A549 (cell line): ENCODE measurements at regions not wholly inside any gene's neighbourhood (a gene's known extent, or its start where the extent isn't known, plus 50 kb on each side); places are given as distances from the start of the nearest gene placed in this dataset.

Source experiments
- ATAC-seq, 2 experiments: fragments of 200-7000 bp in 1 of 2; fragments of >200 bp in 1 of 2; cut with Nextera tagmentation in 1 of 2; cut with Tn5 transposase in 1 of 2; 3 replicates each; pipeline versions ENCODE4 v1.8.0 to v1.9.1; 2018 to 2020; ENCODE audit warnings: mild to moderate bottlenecking in 1 of 2, moderate library complexity in 1 of 2
- CTCF ChIA-PET: fragments of 300-600 bp; sonication (Branson Sonifier 250); formaldehyde crosslinking; extraction: SDS; loops from one replicate; lab custom pipeline; 2021; ENCODE audit warnings: antibody characterized with exemption, inconsistent platforms; lab: Yijun Ruan, JAX
- POLR2A ChIA-PET: fragments of 350-600 bp; formaldehyde crosslinking; extraction: SDS; loops from one replicate; lab custom pipeline; 2021; ENCODE audit warnings: antibody characterized with exemption, inconsistent platforms; lab: Yijun Ruan, JAX
- DNase-seq, 2 experiments: peaks; one replicate each; pipeline versions ENCODE4 v3.0.0 to v3.0.0-alpha.2; 2011 to 2016; ENCODE audit warnings: low read depth in 1 of 2, low spot score in 1 of 2
- FAIRE-seq: peaks from 2 replicates; lab custom pipeline; 2011; peaks lifted over from hg19 to GRCh38; lab: Jason Lieb, UNC
- H3K27ac ChIP-seq, 2 experiments: fragments of >200 bp; sonication (Bioruptor Twin); formaldehyde crosslinking; 3 replicates each; pipeline ENCODE4 v1.5.1; 2016 to 2017
- H3K4me1 ChIP-seq: fragments of >200 bp; sonication (Bioruptor Twin); formaldehyde crosslinking; 3 replicates; pipeline ENCODE4 v1.6.1; 2016
- H3K4me2 ChIP-seq: fragments of >200 bp; sonication (Bioruptor Twin); formaldehyde crosslinking; 3 replicates; pipeline ENCODE4 v1.6.1; 2016
- H3K4me3 ChIP-seq: fragments of >200 bp; sonication (Bioruptor Twin); formaldehyde crosslinking; 3 replicates; pipeline ENCODE4 v1.5.1; 2016
- H3K9me3 ChIP-seq: fragments of >200 bp; sonication (Bioruptor Twin); formaldehyde crosslinking; 3 replicates; pipeline ENCODE4 v1.6.1; 2016
- BHLHE40 ChIP-seq: IDR thresholded peaks from 2 replicates; pipeline ENCODE4 v1.6.1; 2012; ENCODE audit warnings: low read depth, low read length, inconsistent platforms
- CBX2 ChIP-seq: fragments of 200-600 bp; sonication (generic); IDR thresholded peaks from 2 replicates; pipeline ENCODE4 v1.6.1; 2016; ENCODE audit warnings: low read depth, mild to moderate bottlenecking, borderline replicate concordance
- CBX8 ChIP-seq: fragments of 200-600 bp; sonication (generic); IDR thresholded peaks from 2 replicates; pipeline ENCODE4 v1.6.1; 2016
- CEBPB ChIP-seq, 2 experiments: fragments of >200 bp in 1 of 2; sonication (Bioruptor Twin) in 1 of 2; formaldehyde crosslinking in 1 of 2; IDR thresholded peaks; 2 replicates each; pipeline ENCODE4 v1.6.1; 2012 to 2016
- CHD2 ChIP-seq: fragments of 150-350 bp; IDR thresholded peaks from 2 replicates; pipeline ENCODE4 v1.6.1; 2014; ENCODE audit warnings: low read length; ENCODE audit not compliant: partially characterized antibody
- CHD4 ChIP-seq: fragments of 200-600 bp; sonication (generic); IDR thresholded peaks from 2 replicates; pipeline ENCODE4 v1.6.1; 2016; ENCODE audit warnings: antibody characterized with exemption, mild to moderate bottlenecking, borderline replicate concordance
- EHF ChIP-seq: fragments of 250-450 bp; sonication (Bioruptor Pico); IDR thresholded peaks from 2 replicates; pipeline ENCODE4 v1.5.0; 2020; ENCODE audit warnings: mild to moderate bottlenecking
- EP300 ChIP-seq, 2 experiments: fragments of >200 bp; sonication (Bioruptor Twin); formaldehyde crosslinking; IDR thresholded peaks; 2 replicates in 1 of 2; 3 replicates in 1 of 2; pipeline ENCODE4 v1.6.1; 2016 to 2017
- FOSB ChIP-seq: fragments of 250-450 bp; sonication (Bioruptor Pico); IDR thresholded peaks from 2 replicates; pipeline ENCODE4 v1.5.0; 2020; ENCODE audit warnings: mild to moderate bottlenecking, moderate library complexity
- FOSL2 ChIP-seq, 2 experiments: fragments of 450-650 bp in 1 of 2; fragments of >200 bp in 1 of 2; sonication (Bioruptor Twin) in 1 of 2; formaldehyde crosslinking; IDR thresholded peaks; 2 replicates each; pipeline versions ENCODE4 v1.5.0 to v1.6.1; 2016 to 2020; ENCODE audit warnings: mild to moderate bottlenecking in 1 of 2, moderate library complexity in 1 of 2
- FOXS1 ChIP-seq: fragments of 250-450 bp; sonication (Bioruptor Pico); IDR thresholded peaks from 2 replicates; pipeline ENCODE4 v1.5.0; 2020; ENCODE audit warnings: mild to moderate bottlenecking, moderate library complexity
- GATA3 ChIP-seq: IDR thresholded peaks from 2 replicates; pipeline ENCODE4 v1.6.1; 2012; ENCODE audit warnings: borderline replicate concordance
- HEYL ChIP-seq: fragments of 250-450 bp; sonication (Bioruptor Pico); IDR thresholded peaks from 2 replicates; pipeline ENCODE4 v1.8.0; 2021; ENCODE audit warnings: mild to moderate bottlenecking, moderate library complexity
- HOXB13 ChIP-seq: fragments of 250-450 bp; sonication (Bioruptor Pico); IDR thresholded peaks from 2 replicates; pipeline ENCODE4 v1.5.0; 2020; ENCODE audit warnings: low read depth, mild to moderate bottlenecking, moderate library complexity
- HOXB5 ChIP-seq: fragments of 250-450 bp; sonication (Bioruptor Pico); IDR thresholded peaks from 2 replicates; pipeline ENCODE4 v1.5.0; 2020; ENCODE audit warnings: mild to moderate bottlenecking, moderate library complexity
- JUNB ChIP-seq: fragments of >200 bp; sonication (Bioruptor Twin); formaldehyde crosslinking; IDR thresholded peaks from 2 replicates; pipeline ENCODE4 v1.6.1; 2016
- KDM1A ChIP-seq: fragments of 200-600 bp; sonication (generic); IDR thresholded peaks from 2 replicates; pipeline ENCODE4 v1.6.1; 2016; ENCODE audit warnings: low read depth, mild to moderate bottlenecking
- MAZ ChIP-seq: fragments of 150-350 bp; IDR thresholded peaks from 2 replicates; pipeline ENCODE4 v1.6.1; 2014; ENCODE audit warnings: antibody characterized with exemption, low read depth, low read length, borderline replicate concordance
- MYC ChIP-seq: IDR thresholded peaks from 2 replicates; pipeline ENCODE4 v1.6.1; 2012; ENCODE audit warnings: mild to moderate bottlenecking, inconsistent platforms, low read length, improper control_type of control experiment, borderline replicate concordance
- NPAS2 ChIP-seq: fragments of 250-450 bp; sonication (Bioruptor Pico); IDR thresholded peaks from 2 replicates; pipeline ENCODE4 v1.8.0; 2022; ENCODE audit warnings: mild to moderate bottlenecking, moderate library complexity, borderline replicate concordance
- POLR2A ChIP-seq: IDR thresholded peaks from 2 replicates; pipeline ENCODE4 v1.6.1; 2012; ENCODE audit warnings: mild to moderate bottlenecking, low read length
- RCOR1 ChIP-seq: fragments of 150-350 bp; IDR thresholded peaks from 2 replicates; pipeline ENCODE4 v1.6.1; 2014; ENCODE audit warnings: antibody characterized with exemption, low read length, low read depth
- RFX5 ChIP-seq: fragments of 450-650 bp; IDR thresholded peaks from 2 replicates; pipeline ENCODE4 v1.7.1; 2014; ENCODE audit warnings: antibody characterized with exemption, mild to moderate bottlenecking, moderate library complexity
- RNF2 ChIP-seq: fragments of 200-600 bp; sonication (generic); IDR thresholded peaks from 2 replicates; pipeline ENCODE4 v1.6.1; 2016; ENCODE audit warnings: low read depth, mild to moderate bottlenecking, antibody characterized with exemption, moderate library complexity, borderline replicate concordance
- SREBF2 ChIP-seq: fragments of 450-650 bp; IDR thresholded peaks from 2 replicates; pipeline ENCODE4 v1.6.1; 2014; ENCODE audit warnings: mild to moderate bottlenecking, moderate library complexity
- ZC3H11A ChIP-seq: fragments of 450-650 bp; IDR thresholded peaks from 2 replicates; pipeline ENCODE4 v1.6.1; 2014; ENCODE audit warnings: antibody characterized with exemption, mild to moderate bottlenecking
- ZSCAN20 ChIP-seq: fragments of 250-450 bp; sonication (Bioruptor Pico); IDR thresholded peaks from 2 replicates; pipeline ENCODE4 v1.8.0; 2022; ENCODE audit warnings: mild to moderate bottlenecking, moderate library complexity
- WGBS: methylation state at CpG from one replicate; pipeline ENCODE4 v1.1.6; 2017; ENCODE audit errors: missing lambda C conversion rate; 5-methylcytosine and 5-hydroxymethylcytosine counted together
- TF ChIP-seq, protein P1 (sequence below): IDR thresholded peaks from 2 replicates; pipeline ENCODE4 v1.6.1; 2012; ENCODE audit warnings: low read depth, borderline replicate concordance
- TF ChIP-seq, protein P2 (sequence below): fragments of 450-650 bp; IDR thresholded peaks from 2 replicates; pipeline ENCODE4 v1.6.1; 2014; ENCODE audit warnings: antibody characterized with exemption
- TF ChIP-seq, protein P3 (sequence below): fragments of >200 bp; sonication (Bioruptor Twin); formaldehyde crosslinking; IDR thresholded peaks from 3 replicates; pipeline ENCODE4 v1.6.1; 2016
- TF ChIP-seq, protein P4 (sequence below): fragments of 150-350 bp; IDR thresholded peaks from 2 replicates; pipeline ENCODE4 v1.6.1; 2014; ENCODE audit warnings: low read depth, mild to moderate bottlenecking, low read length
- TF ChIP-seq, protein P5 (sequence below): fragments of >200 bp; sonication (Bioruptor Twin); formaldehyde crosslinking; IDR thresholded peaks from 3 replicates; pipeline ENCODE4 v1.5.1; 2016
- TF ChIP-seq, protein P6 (sequence below): IDR thresholded peaks from 2 replicates; pipeline ENCODE4 v1.6.1; 2012

DNA sequence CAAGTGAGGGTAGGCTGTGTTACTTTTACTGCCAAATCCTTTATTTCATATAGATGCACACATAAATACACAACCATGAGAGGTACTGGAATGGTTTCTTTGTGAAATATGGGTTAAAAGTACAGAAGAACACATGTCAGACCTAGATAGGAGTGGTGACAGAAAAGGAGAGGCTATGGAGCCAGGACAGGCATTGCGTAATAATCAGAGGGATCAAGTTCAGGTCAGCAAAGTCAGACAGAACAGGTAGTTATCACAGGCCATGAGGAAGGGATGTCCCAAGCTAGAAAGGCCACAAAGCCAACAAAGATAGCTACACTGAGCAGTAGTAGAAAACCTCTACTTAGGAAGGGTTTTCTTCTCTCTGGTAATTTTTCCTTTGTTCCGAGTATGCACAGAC is 272.6 kb downstream of the KCNN2 start:
- TF ChIP-seq CHD2: no peak
- TF ChIP-seq, protein P1, sequence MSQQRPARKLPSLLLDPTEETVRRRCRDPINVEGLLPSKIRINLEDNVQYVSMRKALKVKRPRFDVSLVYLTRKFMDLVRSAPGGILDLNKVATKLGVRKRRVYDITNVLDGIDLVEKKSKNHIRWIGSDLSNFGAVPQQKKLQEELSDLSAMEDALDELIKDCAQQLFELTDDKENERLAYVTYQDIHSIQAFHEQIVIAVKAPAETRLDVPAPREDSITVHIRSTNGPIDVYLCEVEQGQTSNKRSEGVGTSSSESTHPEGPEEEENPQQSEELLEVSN: no peak
- TF ChIP-seq EP300 (IDR thresholded peaks at IDR 0.05): no peak
- TF ChIP-seq CEBPB (IDR thresholded peaks at IDR 0.05): peak in 1 of 2 experiments; percentile 30; a peak in 1 of 4 replicates
- POLR2A ChIA-PET: no interaction called here
- DNase-seq: no peak
- H3K4me2 ChIP-seq: no peak overlapping the region
- CTCF ChIA-PET: no interaction called here
- H3K4me3 ChIP-seq: no peak overlapping the region
- no peaks in the 10 kb centered on the region for H3K4me1 ChIP-seq
- no peak overlapping the region for H3K27ac ChIP-seq
- no peak for FAIRE-seq
- 0% methylated on average over 2 of the region's 2 CpGs for WGBS
- ATAC-seq: no peak
- H3K9me3 ChIP-seq: no peaks in the 10 kb centered on the region

DNA sequence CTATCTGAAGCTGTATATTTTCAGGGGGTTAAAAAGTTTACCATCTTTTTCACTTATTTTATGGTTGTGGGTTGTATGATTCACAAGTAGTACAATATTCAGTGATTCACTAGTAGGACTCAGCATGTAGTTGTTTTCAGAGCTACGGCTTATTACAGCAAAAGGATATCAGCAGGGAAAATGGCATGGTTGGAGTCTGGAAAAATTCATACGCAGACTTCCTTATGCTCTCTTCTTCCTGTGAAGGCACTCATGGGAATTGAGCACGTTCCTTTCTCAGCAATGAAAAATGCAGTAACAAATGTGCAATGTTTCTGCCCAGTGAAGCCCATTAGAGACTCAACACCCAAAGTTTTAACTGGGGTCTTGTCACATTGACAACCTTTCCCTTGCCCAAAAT is 250.5 kb downstream of the KCNN2 start:
- Histone ChIP-seq H3K4me2 (no peak overlapping the region), H3K4me1 (no peaks in the 10 kb centered on the region), H3K9me3 (no peaks in the 10 kb centered on the region), H3K4me3 (no peak overlapping the region), H3K27ac (no peak overlapping the region)
- POLR2A ChIA-PET: no interaction called here
- no peak for ATAC-seq
- DNase-seq: no peak
- TF ChIP-seq CBX2 (no peak), BHLHE40 (no peak), HOXB5 (CRISPR knock-in tag) (no peak), ZC3H11A (no peak), SREBF2 (no peak), RFX5 (no peak), GATA3 (no peak), MYC (no peak), FOSB (CRISPR knock-in tag) (no peak), ZSCAN20 (CRISPR knock-in tag) (no peak), EP300 (IDR thresholded peaks at IDR 0.05) (no peak), FOSL2 (IDR thresholded peaks at IDR 0.05) (no peak), FOSL2 (CRISPR knock-in tag; IDR thresholded peaks at IDR 0.05) (no peak), CEBPB (IDR thresholded peaks at IDR 0.05) (no peak), HOXB13 (CRISPR knock-in tag) (no peak), CBX8 (no peak), NPAS2 (CRISPR knock-in tag) (no peak), MAZ (no peak)
- TF ChIP-seq, protein P2, sequence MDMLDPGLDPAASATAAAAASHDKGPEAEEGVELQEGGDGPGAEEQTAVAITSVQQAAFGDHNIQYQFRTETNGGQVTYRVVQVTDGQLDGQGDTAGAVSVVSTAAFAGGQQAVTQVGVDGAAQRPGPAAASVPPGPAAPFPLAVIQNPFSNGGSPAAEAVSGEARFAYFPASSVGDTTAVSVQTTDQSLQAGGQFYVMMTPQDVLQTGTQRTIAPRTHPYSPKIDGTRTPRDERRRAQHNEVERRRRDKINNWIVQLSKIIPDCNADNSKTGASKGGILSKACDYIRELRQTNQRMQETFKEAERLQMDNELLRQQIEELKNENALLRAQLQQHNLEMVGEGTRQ: no peak
- TF ChIP-seq, protein P3, sequence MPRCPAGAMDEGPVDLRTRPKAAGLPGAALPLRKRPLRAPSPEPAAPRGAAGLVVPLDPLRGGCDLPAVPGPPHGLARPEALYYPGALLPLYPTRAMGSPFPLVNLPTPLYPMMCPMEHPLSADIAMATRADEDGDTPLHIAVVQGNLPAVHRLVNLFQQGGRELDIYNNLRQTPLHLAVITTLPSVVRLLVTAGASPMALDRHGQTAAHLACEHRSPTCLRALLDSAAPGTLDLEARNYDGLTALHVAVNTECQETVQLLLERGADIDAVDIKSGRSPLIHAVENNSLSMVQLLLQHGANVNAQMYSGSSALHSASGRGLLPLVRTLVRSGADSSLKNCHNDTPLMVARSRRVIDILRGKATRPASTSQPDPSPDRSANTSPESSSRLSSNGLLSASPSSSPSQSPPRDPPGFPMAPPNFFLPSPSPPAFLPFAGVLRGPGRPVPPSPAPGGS: no peak
- TF ChIP-seq, protein P4, sequence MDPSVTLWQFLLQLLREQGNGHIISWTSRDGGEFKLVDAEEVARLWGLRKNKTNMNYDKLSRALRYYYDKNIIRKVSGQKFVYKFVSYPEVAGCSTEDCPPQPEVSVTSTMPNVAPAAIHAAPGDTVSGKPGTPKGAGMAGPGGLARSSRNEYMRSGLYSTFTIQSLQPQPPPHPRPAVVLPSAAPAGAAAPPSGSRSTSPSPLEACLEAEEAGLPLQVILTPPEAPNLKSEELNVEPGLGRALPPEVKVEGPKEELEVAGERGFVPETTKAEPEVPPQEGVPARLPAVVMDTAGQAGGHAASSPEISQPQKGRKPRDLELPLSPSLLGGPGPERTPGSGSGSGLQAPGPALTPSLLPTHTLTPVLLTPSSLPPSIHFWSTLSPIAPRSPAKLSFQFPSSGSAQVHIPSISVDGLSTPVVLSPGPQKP: no peak
- 16% methylated on average over 3 of the region's 3 CpGs for WGBS
- CTCF ChIA-PET: no interaction called here
- FAIRE-seq: no peak

DNA sequence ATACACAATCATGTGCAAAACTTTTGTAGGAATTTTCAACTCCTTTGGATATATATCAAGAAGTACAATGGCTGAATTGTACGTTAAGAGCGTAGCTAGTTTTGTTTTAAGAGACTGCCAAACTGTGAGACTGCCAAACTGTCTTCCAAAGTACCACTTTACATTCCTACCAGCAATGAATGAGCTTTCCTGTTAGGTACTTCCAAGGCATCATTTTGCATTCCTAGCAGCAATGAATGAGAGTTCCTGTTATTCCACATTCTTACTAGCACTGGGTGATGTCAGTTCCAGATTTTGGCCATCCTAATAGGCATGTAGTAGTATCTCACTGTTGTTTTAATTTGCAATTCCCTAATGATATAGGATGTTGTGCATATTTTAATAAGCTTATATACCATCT is 219.3 kb downstream of the KCNN2 start:
- POLR2A ChIA-PET: no interaction called here
- ATAC-seq (no peak), FAIRE-seq (no peak), DNase-seq (no peak)
- 7% methylated on average over 2 of the region's 2 CpGs for WGBS
- Histone ChIP-seq H3K27ac (no peak overlapping the region), H3K4me1 (no peaks in the 10 kb centered on the region), H3K9me3 (no peaks in the 10 kb centered on the region), H3K4me2 (no peak overlapping the region), H3K4me3 (no peak overlapping the region)
- CTCF ChIA-PET: no interaction called here
- TF ChIP-seq RCOR1 (no peak), FOXS1 (CRISPR knock-in tag) (no peak), KDM1A (no peak), HEYL (CRISPR knock-in tag) (no peak), JUNB (no peak), HOXB5 (CRISPR knock-in tag) (no peak), POLR2A (no peak), CHD4 (no peak), EHF (CRISPR knock-in tag) (no peak), FOSL2 (IDR thresholded peaks at IDR 0.05) (no peak), FOSL2 (CRISPR knock-in tag; IDR thresholded peaks at IDR 0.05) (no peak), MYC (no peak), RNF2 (no peak)
- TF ChIP-seq, protein P5, sequence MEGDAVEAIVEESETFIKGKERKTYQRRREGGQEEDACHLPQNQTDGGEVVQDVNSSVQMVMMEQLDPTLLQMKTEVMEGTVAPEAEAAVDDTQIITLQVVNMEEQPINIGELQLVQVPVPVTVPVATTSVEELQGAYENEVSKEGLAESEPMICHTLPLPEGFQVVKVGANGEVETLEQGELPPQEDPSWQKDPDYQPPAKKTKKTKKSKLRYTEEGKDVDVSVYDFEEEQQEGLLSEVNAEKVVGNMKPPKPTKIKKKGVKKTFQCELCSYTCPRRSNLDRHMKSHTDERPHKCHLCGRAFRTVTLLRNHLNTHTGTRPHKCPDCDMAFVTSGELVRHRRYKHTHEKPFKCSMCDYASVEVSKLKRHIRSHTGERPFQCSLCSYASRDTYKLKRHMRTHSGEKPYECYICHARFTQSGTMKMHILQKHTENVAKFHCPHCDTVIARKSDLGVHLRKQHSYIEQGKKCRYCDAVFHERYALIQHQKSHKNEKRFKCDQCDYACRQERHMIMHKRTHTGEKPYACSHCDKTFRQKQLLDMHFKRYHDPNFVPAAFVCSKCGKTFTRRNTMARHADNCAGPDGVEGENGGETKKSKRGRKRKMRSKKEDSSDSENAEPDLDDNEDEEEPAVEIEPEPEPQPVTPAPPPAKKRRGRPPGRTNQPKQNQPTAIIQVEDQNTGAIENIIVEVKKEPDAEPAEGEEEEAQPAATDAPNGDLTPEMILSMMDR: no peak
- TF ChIP-seq, protein P6, sequence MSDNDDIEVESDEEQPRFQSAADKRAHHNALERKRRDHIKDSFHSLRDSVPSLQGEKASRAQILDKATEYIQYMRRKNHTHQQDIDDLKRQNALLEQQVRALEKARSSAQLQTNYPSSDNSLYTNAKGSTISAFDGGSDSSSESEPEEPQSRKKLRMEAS: no peak
